Non-pigmented ciliary epithelial cell (primary cell): ENCODE measurements at regions not wholly inside any gene's neighbourhood (a gene's known extent, or its start where the extent isn't known, plus 50 kb on each side); places are given as distances from the start of the nearest gene placed in this dataset.
"Not testable (repeated sequence)": the region's sequence is repeated elsewhere in the genome, so short reads cannot be mapped to it uniquely, and the experiment has no call there.

Experiments
- DNase-seq: peaks from one replicate; pipeline ENCODE4 v3.0.0-alpha.2; 2010; ENCODE audit warnings: low read depth

DNA sequence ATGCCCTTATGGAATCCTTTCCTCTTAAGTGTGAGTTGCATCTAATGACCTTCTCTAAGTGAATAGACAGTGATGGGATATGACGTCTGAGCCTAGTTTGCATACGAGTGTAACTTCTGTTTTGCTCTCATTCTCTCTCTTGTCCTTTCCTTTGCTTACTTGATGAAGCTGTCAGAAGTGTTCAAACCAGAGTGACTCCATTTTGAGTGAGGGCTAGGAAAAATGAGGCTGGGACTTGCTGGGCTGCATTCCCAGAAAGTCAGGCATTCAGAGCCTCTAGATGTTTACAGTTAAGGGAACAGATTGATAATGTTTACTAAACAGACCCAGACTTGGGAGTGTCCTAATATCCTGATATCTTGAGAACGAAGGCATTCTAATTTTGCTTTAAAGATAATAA, 311.2 kb upstream of the SOX4 start:
- not testable (repeated sequence) for DNase-seq

DNA sequence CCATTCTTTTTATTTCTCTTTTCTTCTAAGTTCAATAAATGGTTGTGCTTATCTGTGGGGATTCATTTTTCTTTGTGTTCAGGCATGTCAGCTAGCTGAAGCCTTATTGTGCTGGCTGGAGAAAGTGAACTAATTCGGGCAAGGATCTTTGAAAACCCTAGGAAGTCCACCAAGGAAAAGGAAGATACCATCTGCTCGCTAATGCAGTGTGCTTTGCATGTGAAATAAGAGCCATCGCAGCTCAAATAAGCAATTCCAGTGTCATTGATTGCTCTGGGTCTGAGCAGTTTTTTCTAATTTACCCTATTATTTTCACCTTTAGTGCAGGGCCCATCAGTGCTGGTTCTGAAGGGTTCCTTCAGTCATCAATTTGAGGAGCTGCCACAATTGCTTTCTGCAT, 309.4 kb upstream of the SOX4 start:
- DNase-seq, result no peak

DNA sequence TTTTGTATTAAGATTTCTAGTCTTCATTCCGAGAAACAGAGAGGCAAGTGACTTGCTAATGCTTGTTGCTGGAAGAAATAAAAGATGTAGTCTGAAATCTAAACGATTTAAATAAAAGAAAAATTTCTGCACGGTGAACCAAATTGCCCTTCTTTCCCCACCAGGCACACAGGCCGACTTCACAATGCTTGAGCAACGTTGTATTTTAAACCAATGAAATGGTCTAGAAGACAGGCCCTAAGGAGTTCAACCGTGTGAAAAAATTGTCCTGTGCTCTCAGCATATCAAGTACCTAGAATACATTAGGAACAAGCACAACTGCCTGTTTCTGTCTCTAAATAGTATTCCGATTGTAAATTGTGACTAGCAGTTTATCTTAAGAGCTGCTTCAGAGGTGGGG, 308.8 kb upstream of the SOX4 start:
- no peak for DNase-seq

DNA sequence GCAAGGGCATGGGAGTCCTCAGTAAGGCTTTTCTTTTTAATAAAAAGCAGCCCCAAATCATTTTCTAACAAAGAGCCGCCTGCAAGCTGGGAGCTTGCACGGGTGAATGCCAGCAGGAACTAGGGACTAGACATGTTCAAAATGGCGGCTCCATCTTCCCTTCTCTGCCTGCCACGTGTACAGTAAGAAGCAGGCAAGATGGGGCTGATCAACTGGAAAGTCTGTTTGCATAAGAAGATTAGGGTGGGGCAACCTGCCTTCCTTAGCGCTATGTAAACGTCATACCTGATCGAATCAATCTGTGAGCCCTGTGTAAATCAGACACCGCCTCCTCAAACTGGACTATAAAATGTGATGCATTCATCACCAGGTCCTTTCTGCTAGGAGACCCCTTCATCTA, 299.4 kb upstream of the SOX4 start:
- DNase-seq, result no peak

DNA sequence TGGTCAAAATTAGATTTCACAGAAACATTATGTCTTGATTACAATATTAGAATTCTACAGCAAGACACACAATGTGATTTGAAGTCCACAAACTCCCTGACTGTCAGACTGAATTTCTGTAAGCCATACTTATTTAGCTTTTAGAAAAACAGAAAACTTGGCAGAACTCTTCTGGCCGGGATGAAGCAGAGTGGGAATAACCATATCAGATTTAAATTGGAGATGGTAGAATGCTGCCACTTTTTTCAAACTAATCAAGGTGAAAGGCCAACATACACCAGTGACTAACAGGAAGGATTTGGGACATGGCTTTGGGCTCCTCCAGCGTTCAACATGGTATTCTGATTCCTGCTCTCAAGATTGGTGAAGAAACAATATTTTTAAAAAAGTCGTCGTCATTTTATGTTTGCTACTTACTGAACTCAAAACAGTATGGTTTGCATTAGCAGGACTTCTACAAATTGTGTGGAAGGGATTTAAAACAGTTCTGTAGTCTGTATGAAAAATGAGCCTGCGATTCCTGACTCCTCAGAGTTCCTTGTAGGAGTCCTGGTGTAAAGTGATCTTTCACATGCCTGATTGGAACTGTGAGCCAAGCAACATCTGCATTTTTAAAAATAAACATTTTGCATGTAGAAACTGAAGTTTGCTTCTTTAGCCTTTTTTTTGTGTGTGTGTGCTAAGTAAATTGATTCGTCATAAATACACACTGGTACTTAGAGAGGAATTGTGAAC, 297.9 kb upstream of the SOX4 start:
- DNase-seq, result no peak

DNA sequence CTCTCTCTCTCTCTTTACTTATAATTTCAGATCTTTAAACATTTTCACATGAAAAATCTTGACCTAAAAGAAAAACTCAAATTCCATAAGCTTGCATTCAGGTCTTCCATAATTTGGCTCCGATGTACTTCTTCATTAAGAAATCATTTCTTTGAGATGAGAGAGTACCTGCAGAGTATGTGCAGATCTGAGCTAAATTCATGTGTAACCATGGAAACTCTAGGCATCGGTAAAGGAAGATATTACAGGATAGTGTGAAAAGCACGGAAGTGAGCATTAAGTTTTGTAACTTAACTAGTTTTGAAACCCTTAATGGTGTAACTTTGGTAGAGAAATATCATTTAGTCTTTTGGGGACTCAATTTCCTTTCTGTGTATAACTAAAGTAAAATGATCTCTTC, 295.9 kb upstream of the SOX4 start:
- no peak for DNase-seq

DNA sequence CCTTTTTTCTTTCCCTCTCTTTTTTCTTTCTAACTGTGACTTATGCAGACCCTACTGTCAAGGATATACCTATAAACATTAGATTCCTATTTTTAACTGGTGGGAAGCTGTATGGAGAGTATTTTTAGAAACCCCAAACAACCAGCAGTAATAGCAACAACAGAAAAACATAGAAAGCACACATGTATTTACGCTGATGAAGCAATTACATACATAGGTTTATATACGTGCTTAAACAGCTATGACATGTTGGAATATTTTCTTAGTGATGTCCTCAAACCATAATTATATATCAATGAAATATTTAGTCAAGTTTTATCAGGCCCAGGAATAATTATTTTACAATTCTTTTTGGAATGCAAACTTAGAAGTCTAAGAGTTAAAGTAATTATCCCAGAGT, 294.3 kb upstream of the SOX4 start:
- DNase-seq, result no peak

DNA sequence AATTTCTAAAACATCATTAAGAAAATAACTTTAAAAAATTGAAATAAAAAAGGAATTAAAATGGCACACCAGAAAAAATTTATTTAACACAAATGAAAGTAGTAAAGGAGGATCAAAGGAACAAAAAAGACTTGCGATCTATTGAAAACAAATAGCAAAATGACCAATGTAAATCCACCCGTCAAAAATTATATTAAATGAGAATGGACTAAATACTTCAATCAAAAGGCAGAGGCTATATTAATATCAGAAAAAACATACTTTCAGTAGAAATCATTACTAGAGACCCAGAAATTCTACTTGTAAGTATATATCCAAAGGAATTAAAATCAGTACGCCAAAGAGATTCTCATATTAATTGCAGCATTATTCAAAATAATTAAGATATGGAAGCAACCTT, 293.1 kb upstream of the SOX4 start:
- no peak for DNase-seq

DNA sequence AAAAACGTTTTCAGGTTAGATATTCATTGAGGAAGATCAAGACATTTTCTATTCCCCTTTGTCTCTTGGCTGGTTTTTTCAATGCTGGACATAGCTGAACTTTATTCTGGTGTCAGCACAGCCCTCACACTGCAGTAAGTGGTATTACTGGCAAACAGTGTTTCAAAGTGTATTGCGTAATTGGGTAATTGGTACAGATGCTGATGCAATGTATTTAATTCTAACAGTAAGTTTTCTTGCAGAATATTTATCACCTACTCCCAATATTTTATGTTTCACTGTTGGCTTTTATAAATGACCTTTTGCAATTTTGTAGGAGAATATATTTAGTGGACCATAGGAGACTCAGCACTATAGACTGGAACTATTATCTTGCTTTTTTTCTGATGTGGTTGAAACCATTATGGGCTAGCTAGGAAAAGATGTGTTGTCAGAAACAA, 287.6 kb upstream of the SOX4 start:
- no peak for DNase-seq

DNA sequence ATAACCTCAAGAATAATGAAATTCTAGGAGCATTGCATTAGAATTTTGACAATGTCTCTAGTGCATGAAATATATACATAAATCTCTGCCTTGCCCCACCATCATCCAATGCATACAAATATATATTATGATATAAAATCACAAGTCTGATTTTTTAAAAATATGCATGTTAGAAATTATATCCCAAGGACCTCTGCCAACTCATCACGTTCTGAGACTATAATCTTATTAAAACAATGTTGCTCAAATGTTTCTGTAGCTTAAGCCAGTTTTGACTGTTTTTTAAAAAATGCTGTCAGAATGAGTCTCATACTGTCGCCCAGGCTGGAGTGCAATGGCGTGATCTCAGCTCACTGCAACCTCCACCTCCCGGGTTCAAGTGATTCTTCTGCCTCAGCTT, 287.0 kb upstream of the SOX4 start:
- no peak for DNase-seq

DNA sequence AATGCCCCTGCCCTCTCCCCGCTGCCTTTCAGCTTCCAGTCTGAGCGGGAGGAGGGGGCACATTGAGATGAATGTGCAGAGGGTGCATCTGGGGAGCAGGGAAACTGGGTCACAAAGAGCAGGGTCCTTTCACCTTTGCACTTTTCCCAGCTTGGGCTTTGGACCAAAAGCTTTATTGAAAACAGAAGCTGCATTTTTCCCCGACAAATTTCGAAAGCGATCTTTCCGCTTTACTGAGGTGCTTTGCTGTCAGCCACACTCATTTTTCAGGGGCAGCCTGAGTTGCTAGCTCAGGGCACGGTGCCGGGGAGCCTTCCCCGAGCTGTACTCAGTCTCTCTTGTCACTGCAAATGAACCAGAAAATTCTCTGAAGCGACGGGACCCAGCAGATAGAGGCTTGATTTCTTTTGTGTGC, 283.7 kb upstream of the SOX4 start:
- DNase-seq, result no peak

DNA sequence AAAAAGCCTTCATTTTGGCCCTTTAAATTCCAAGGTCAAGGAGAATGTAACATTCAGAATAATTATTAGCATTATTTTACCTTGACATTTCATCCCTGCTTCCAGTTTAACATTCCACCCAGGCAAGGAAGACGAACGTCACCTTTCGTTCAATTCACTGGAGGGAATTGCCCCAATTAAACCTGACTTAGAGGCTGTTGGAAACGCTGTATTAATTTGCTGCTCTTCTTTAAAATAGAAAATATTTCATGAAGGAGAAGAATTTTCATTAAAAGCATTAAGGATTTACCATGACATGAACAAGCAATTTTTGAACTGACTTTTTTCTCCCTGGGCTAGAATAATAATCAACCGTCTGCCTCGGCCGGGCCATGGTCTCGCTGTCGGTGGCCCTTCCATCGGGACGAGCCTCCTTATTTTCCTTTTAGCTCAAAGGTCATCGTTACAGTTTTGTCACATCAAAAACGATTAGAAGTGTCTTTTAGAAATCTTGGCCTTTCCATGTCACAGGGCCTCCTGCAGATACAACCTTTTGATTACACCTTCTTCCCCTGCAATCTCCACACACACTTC, 282.9 kb upstream of the SOX4 start:
- DNase-seq, result no peak

DNA sequence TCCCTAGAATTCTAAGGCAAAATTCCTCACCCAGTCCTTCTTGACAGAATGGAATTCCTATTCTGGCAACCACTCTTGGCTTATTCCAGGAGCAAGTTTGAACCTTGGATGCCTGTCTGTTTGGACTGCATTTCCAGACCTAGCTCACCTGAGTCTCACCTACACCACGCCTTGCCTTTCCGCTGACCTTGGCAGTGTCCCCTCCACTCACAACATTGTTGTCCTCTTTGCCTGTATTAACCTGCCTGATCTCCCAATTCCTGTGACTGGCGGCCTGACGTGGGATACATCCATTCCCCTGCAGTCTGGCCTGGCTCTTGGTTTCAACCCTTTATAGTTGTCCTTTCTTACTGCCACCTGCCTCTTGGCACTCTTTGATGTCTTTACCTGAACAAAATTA, 281.4 kb upstream of the SOX4 start:
- DNase-seq, result no peak

DNA sequence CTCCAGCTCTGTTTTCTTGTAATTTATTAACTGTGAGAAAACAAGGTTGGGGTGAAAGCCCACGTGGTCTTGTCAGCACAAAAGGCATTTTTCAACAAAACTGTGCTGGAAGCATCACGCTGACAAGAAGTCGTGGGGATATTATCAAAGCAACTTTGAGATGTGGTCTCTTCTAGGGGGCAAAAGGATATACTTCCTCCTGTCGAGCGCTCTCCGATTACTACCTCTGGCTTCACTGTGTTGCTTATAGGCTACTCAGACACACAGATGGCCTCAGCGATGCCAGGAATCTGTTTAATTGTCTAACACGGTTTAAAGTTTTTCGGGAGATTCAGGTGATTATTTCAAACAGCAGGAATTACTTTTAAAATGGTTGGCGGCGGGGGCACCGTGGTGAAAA, 275.9 kb upstream of the SOX4 start:
- DNase-seq, result no peak

DNA sequence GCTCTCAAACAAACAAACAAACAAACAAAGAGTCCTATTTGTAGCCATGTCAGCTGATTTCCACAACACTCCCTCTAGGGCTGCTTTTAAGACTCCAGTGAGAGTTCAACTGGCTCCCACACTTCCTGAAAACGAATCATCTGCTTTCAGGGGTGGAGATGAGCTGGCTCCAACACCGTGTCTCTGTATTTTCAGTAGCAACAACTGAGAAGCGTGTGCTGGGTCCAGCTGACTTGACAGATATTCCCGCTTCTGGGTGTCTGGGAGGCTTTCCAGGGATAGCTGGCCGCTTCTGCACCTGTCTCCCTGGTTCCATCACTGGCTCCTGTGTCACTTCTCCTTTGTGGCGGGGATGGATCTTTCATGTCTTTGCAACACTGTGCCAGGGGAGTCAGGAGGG, 272.5 kb upstream of the SOX4 start:
- DNase-seq, result no peak

DNA sequence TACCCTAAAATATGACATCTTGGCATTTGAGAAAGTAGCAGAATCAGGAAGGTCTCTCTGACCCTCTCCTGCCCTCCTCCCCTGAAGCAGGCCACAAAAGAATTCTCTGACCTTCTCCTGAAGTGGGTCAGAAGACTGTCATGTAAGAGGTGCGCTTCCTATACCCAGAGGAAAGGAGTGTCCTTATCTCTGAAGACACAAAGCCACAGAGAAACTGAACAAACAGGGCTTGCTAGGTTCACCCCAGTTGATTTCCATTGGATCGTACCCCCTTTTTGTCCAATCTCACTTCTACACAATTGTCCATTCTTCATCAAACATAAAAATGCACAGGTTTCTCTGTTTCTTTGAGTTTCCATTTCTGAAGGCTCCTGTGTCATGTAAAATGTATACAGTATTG, 272.0 kb upstream of the SOX4 start:
- DNase-seq, result no peak

DNA sequence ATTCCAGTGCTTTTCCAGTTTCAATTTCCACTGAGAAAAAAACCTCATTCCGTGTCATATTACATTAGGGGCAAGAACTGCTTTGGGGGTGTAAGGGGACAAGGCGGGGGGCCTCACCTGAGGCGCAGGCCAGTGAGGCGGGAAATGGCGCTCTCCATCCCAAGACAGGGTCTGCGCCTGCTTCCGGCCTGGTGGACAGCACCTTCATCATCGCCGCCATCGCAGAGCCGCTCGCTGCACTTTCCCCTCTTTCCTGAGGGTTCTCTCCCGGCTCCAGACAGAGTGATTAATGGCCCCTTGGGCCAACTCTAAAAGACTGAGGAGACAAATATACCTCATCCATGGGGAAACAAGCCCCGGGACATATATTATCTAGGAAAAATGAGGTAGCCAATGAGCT, 270.0 kb upstream of the SOX4 start:
- DNase-seq, result no peak

DNA sequence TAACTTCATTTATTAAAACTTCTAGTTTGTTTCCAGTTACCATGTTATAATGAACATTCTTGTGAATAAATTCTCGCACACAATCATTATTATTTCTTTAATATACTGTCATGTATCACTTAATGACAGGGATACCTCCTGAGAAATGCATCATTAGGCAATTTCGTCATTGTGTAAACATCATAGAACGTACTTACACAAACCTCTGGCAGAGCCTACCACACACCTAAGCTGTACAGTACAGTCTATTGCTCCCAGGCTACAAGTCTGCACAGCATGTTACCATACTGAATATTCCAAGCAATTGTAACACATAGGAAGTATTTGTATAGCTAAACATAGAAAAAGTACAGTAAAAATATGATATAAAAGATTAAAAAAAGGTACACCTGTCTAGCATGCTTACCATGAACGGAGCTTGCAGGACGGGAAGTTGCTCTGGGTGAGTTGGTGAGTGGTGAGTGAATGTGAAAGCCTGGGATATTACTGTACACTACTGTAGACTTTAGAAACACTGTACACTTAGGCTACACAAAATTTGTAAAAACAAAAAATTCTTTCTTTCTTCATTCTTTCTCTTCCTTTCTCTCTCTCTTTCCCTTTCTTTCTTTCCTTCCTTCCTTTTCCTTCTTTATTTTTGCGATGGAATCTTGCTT, 268.2 kb upstream of the SOX4 start:
- DNase-seq, result no peak

DNA sequence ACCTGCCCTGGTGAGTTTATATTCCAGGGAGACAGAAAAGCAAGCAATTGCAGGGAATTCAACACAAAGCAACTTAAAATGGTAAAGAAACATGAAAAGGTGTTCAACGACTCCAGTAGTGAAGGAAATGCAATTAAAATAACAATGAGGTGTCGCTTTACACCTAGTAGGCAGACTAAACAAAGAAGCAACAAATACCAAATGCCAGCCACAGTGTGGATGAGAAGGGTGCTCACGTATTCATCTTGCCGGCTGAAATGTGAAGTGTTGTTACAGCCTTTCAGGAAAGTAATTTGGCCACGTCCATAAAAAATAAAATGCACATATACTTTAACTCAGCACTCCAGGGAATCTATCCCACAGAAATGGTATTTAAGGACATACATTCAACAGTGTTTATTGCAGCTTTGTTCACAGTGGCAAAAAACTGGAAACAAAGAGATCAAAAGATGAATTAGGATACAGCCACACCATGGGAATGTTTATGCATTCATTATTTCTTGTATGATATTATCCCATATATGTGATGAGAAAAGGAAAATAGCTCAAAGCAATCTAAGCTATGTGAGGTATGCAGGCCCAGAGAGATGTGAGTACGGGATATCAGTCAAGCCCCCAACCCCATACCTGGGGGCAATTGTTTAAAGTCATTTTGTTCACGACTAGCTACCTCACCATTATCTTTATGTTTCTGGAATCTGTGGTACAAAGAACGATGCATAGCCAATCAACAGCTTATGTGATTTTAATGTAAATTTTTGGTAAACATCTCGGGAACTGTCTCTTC, 266.0 kb upstream of the SOX4 start:
- no peak for DNase-seq

DNA sequence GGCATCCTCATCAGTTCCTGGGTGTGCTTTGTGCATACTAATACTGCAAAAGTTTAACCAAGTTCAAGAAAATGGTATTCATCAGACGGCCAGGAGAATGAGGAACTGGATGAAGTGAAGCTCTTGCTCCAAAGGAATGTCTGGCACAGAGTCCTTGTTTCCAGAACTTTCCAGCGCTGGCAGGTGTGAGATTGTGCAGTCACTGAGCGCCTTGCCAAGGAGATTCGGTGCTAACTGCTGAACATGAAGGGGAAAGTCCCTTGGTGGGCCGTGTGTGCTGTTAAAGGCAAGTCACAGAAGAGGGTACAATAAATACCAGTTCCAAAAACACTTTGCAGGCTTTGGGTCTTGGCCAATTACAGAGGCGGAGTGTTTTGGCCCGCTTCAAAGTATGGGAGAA, 262.3 kb upstream of the SOX4 start:
- no peak for DNase-seq

DNA sequence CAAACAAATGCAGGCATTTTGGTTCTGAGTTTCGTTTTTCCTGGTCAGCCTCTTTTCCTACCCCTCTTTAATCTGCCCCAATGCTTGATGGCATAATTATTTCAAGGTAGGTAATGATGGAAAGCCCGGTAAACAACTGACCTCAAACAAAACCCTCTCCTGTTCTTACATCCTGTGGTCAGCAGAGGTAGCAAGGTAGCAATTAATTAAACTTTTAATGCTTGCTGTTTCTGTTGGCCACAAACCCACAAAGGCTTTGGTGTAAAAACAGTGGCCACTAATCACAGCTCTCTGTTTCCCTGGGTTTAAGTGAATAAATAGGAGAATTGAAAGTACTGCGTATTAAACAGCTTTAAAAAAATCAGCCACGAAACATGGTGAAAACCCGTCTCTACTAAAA, 261.5 kb upstream of the SOX4 start:
- DNase-seq, result no peak

DNA sequence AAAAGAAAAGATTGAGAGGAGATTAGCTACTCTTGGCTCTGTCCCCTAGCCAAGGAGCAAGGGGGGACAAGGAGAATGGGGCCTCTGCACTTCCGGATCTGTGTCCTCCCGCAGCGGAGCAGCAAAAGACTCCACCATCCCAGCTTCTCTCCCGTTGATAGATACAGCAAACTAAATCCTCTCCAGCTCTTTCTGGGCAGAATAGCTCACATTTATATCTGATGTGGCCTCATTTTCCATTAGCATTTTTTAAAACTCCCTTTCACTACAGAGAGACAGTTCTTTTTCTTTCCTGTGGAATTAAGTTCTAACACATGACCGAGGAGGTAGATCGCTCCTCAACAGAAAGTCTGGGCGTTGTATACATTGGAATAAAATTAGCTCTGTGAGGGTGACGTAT, 260.9 kb upstream of the SOX4 start:
- DNase-seq, result no peak

DNA sequence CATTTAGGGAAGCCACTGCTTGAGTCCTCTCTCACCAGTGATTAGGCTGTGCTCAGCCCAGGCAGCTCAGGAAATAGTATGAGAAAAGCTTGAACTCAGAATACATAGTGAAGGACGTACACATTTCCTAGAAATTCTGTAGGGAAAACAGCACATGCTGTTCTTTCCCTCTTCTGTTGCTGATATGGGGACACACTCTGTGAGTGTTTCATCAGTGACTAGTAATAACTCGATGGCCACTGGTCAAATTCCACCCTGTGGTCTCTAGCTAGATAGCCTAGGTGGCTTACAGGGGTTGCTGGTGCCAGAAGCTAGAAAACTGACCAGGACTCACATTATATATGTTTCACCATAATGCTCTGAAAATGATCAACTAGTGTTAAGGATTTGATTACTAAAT, 259.8 kb upstream of the SOX4 start:
- no peak for DNase-seq
